ENCODE measurements at regions not wholly inside any gene's neighbourhood (a gene's known extent, or its start where the extent isn't known, plus 50 kb on each side); places are given as distances from the start of the nearest gene placed in this dataset.

- no peaks in the 10 kb centered on the region for H3K79me2 ChIP-seq (ENCODE audit: control insufficient read depth, insufficient read depth, low read length)
- H3K27me3 ChIP-seq (ENCODE audit: control insufficient read depth, extremely low read depth, insufficient read depth, low read length), result no peaks in the 10 kb centered on the region
- no peak overlapping the region for H3K27ac ChIP-seq (ENCODE audit: control insufficient read depth, insufficient read depth, low read length)
- H3K36me3 ChIP-seq (ENCODE audit: control insufficient read depth in 2 of 2, extremely low read depth in 1 of 2, insufficient read depth in 2 of 2, low read length in 2 of 2), result no peaks in the 10 kb centered on the region
- no peak overlapping the region for H2AFZ ChIP-seq (ENCODE audit: control insufficient read depth, low read length)
- no peaks in the 10 kb centered on the region for H3K9me3 ChIP-seq (ENCODE audit: control insufficient read depth, low read depth, low read length)
- H3K4me1 ChIP-seq (ENCODE audit: control insufficient read depth, extremely low read depth, insufficient read depth, low read length), result no peaks in the 10 kb centered on the region
- H3K9ac ChIP-seq (ENCODE audit: control insufficient read depth, extremely low read depth, insufficient read depth, low read length), result no peak overlapping the region
- dilution Hi-C loops (cut with MboI; ENCODE audit: extremely low pct_ligation_motif_present, low sequenced_read_pairs), result no loop called here
- no peaks in the 10 kb centered on the region for H4K20me1 ChIP-seq (ENCODE audit: control insufficient read depth, extremely low read depth, insufficient read depth, low read length)
- no peaks in the 10 kb centered on the region for H3K9me1 ChIP-seq (ENCODE audit: control insufficient read depth, extremely low read depth, insufficient read depth, low read length)
- DNase-seq (ENCODE audit: low read depth, low spot score), result no peak
- H3K4me2 ChIP-seq (ENCODE audit: control insufficient read depth, extremely low read depth, insufficient read depth, low read depth, low read length), result no peak overlapping the region
- TF ChIP-seq CTCF (optimal IDR thresholded peaks at IDR 0.05 in 1 of 3, IDR thresholded peaks at IDR 0.05 in 1 of 3, conservative IDR thresholded peaks at IDR 0.05 in 1 of 3; ENCODE audit: extremely low read depth in 1 of 3, insufficient read depth in 2 of 3, low read length in 3 of 3) (no peak), EZH2 (IDR thresholded peaks at IDR 0.05; ENCODE audit: low read length) (no peak)
- no peak overlapping the region for H3K4me3 ChIP-seq (ENCODE audit: control insufficient read depth in 2 of 3, extremely low read depth in 1 of 3, insufficient read depth in 2 of 3, low read depth in 1 of 3, low read length in 3 of 3)
- FAIRE-seq, result no peak
These were observed 229.4 kb upstream of the CEP162 start for GRCh38 chr6:84456803-84457202.

DNA sequence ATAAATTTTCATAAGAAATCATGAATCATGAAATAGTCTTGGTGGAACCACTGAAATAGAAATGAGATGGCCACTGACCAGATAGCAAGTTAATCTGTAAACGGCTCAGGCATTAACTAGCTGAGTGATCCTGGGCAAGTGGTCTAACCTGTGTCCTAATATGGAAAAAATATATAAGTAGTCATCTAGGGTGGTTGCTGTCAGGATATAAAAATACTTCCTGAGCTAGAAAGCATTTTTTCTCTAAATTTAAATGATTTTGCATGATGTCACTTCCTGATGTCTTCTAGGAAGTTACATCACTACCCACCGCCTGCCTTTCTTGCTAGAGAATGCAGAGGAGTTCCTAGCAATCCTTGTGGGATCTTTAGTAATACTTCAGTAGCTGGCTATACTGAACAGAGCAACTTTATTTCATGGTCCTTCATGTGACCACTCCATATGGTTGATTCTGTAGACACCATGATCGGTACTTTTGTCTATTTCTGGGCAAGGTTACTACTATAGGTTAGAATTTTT is 228.1 kb upstream of the CEP162 start:
- Histone ChIP-seq H3K4me2 (ENCODE audit: control insufficient read depth, extremely low read depth, insufficient read depth, low read depth, low read length) (no peak overlapping the region), H3K9ac (ENCODE audit: control insufficient read depth, extremely low read depth, insufficient read depth, low read length) (no peak overlapping the region), H4K20me1 (ENCODE audit: control insufficient read depth, extremely low read depth, insufficient read depth, low read length) (no peaks in the 10 kb centered on the region), H3K4me1 (ENCODE audit: control insufficient read depth, extremely low read depth, insufficient read depth, low read length) (no peaks in the 10 kb centered on the region), H3K36me3 (ENCODE audit: control insufficient read depth in 2 of 2, extremely low read depth in 1 of 2, insufficient read depth in 2 of 2, low read length in 2 of 2) (no peaks in the 10 kb centered on the region), H3K9me1 (ENCODE audit: control insufficient read depth, extremely low read depth, insufficient read depth, low read length) (no peaks in the 10 kb centered on the region), H2AFZ (ENCODE audit: control insufficient read depth, low read length) (no peak overlapping the region), H3K4me3 (ENCODE audit: control insufficient read depth in 2 of 3, extremely low read depth in 1 of 3, insufficient read depth in 2 of 3, low read depth in 1 of 3, low read length in 3 of 3) (no peak overlapping the region), H3K9me3 (ENCODE audit: control insufficient read depth, low read depth, low read length) (no peaks in the 10 kb centered on the region), H3K79me2 (ENCODE audit: control insufficient read depth, insufficient read depth, low read length) (no peaks in the 10 kb centered on the region), H3K27me3 (ENCODE audit: control insufficient read depth, extremely low read depth, insufficient read depth, low read length) (no peaks in the 10 kb centered on the region), H3K27ac (ENCODE audit: control insufficient read depth, insufficient read depth, low read length) (no peak overlapping the region)
- DNase-seq (ENCODE audit: low read depth, low spot score), result no peak
- no peak for FAIRE-seq
- no peak for TF ChIP-seq EZH2 (IDR thresholded peaks at IDR 0.05; ENCODE audit: low read length)
- dilution Hi-C loops (cut with MboI; ENCODE audit: extremely low pct_ligation_motif_present, low sequenced_read_pairs), result no loop called here

GRCh38 chr6:84453499-84453898 is 226.1 kb upstream of the CEP162 start:
- no peaks in the 10 kb centered on the region for H3K9me3 ChIP-seq (ENCODE audit: control insufficient read depth, low read depth, low read length)
- no peaks in the 10 kb centered on the region for H3K9me1 ChIP-seq (ENCODE audit: control insufficient read depth, extremely low read depth, insufficient read depth, low read length)
- DNase-seq (ENCODE audit: low read depth, low spot score) (no peak), FAIRE-seq (no peak)
- dilution Hi-C loops (cut with MboI; ENCODE audit: extremely low pct_ligation_motif_present, low sequenced_read_pairs), result no loop called here
- H3K36me3 ChIP-seq (ENCODE audit: control insufficient read depth in 2 of 2, extremely low read depth in 1 of 2, insufficient read depth in 2 of 2, low read length in 2 of 2), result no peaks in the 10 kb centered on the region
- no peak overlapping the region for H3K4me2 ChIP-seq (ENCODE audit: control insufficient read depth, extremely low read depth, insufficient read depth, low read depth, low read length)
- H3K27ac ChIP-seq (ENCODE audit: control insufficient read depth, insufficient read depth, low read length), result no peak overlapping the region
- H3K79me2 ChIP-seq (ENCODE audit: control insufficient read depth, insufficient read depth, low read length), result no peaks in the 10 kb centered on the region
- H3K4me3 ChIP-seq (ENCODE audit: control insufficient read depth in 2 of 3, extremely low read depth in 1 of 3, insufficient read depth in 2 of 3, low read depth in 1 of 3, low read length in 3 of 3), result no peak overlapping the region
- H3K9ac ChIP-seq (ENCODE audit: control insufficient read depth, extremely low read depth, insufficient read depth, low read length), result no peak overlapping the region
- TF ChIP-seq EZH2 (IDR thresholded peaks at IDR 0.05; ENCODE audit: low read length) (no peak), CTCF (optimal IDR thresholded peaks at IDR 0.05 in 1 of 3, IDR thresholded peaks at IDR 0.05 in 1 of 3, conservative IDR thresholded peaks at IDR 0.05 in 1 of 3; ENCODE audit: extremely low read depth in 1 of 3, insufficient read depth in 2 of 3, low read length in 3 of 3) (no peak)
- H2AFZ ChIP-seq (ENCODE audit: control insufficient read depth, low read length), result no peak overlapping the region
- no peaks in the 10 kb centered on the region for H4K20me1 ChIP-seq (ENCODE audit: control insufficient read depth, extremely low read depth, insufficient read depth, low read length)
- no peaks in the 10 kb centered on the region for H3K27me3 ChIP-seq (ENCODE audit: control insufficient read depth, extremely low read depth, insufficient read depth, low read length)
- no peaks in the 10 kb centered on the region for H3K4me1 ChIP-seq (ENCODE audit: control insufficient read depth, extremely low read depth, insufficient read depth, low read length)

Data from keratinocyte (primary cell).